Neural cell (in vitro differentiated cells): ENCODE measurements at regions not wholly inside any gene's neighbourhood (a gene's known extent, or its start where the extent isn't known, plus 50 kb on each side); places are given as distances from the start of the nearest gene placed in this dataset.
A peak's percentile ranks its signal among the peaks of the same experiment; 100 is the strongest.

Experiments used
- H2AFZ ChIP-seq: fragments of 200-600, 300-800 bp; sonication (generic), shearing (Covaris generic); 2 replicates; pipeline ENCODE4 v1.6.0; 2014; ENCODE audit warnings: low read depth, mild to moderate bottlenecking, antibody characterized with exemption, low read length, moderate library complexity
- H3F3A ChIP-seq: fragments of 200-600 bp; shearing (Covaris generic); 2 replicates; pipeline ENCODE4 v1.6.1; 2016; ENCODE audit warnings: mild to moderate bottlenecking, moderate library complexity, mixed read lengths, antibody characterized with exemption, low read length; ENCODE audit not compliant: insufficient read depth, poor library complexity, severe bottlenecking
- H3K27ac ChIP-seq: fragments of 200-600, 300-800 bp; sonication (generic), shearing (Covaris generic); 2 replicates; pipeline ENCODE4 v1.5.1; 2014; ENCODE audit warnings: mild to moderate bottlenecking, low read length, moderate library complexity
- H3K27me3 ChIP-seq: fragments of 300-800, 200-600 bp; sonication (generic), shearing (Covaris generic); 2 replicates; pipeline ENCODE4 v1.6.0; 2014; ENCODE audit warnings: mild to moderate bottlenecking, low read depth, low read length, moderate library complexity; ENCODE audit not compliant: insufficient read depth
- H3K36me3 ChIP-seq: fragments of 300-800, 200-600 bp; sonication (generic), shearing (Covaris generic); 2 replicates; pipeline ENCODE4 v1.5.1; 2014; ENCODE audit warnings: mild to moderate bottlenecking, antibody characterized with exemption, low read length, moderate library complexity; ENCODE audit not compliant: insufficient read depth
- H3K4me2 ChIP-seq: fragments of 300-800, 200-600 bp; sonication (generic), shearing (Covaris generic); 2 replicates; pipeline ENCODE4 v1.6.0; 2014; ENCODE audit warnings: mild to moderate bottlenecking, low read length
- H3K4me3 ChIP-seq: fragments of 300-800, 200-600 bp; sonication (generic), shearing (Covaris generic); 2 replicates; pipeline ENCODE4 v1.5.1; 2014; ENCODE audit warnings: mild to moderate bottlenecking, low read length, moderate library complexity
- H3K79me2 ChIP-seq: fragments of 200-600 bp; shearing (Covaris generic); replicated peaks from 2 replicates; pipeline ENCODE4 v1.6.0; 2014; ENCODE audit warnings: mild to moderate bottlenecking, low read length, moderate library complexity; ENCODE audit not compliant: insufficient read depth
- H3K9ac ChIP-seq: fragments of 300-800, 200-600 bp; sonication (generic), shearing (Covaris generic); 2 replicates; pipeline ENCODE4 v1.6.1; 2016; ENCODE audit warnings: mild to moderate bottlenecking, low read length, mixed read lengths
- H3K9me2 ChIP-seq: fragments of 200-600 bp; shearing (Covaris generic); 2 replicates; pipeline ENCODE4 v1.6.1; 2016; ENCODE audit warnings: mild to moderate bottlenecking, low read length, mixed read lengths; ENCODE audit not compliant: insufficient read depth
- H3K9me3 ChIP-seq: fragments of 200-600, 300-800 bp; sonication (generic), shearing (Covaris generic); 2 replicates; pipeline ENCODE4 v1.6.1; 2016; ENCODE audit warnings: mild to moderate bottlenecking, mixed run types, low read length, moderate library complexity, mixed read lengths
- H4K20me1 ChIP-seq: fragments of 200-600 bp; shearing (Covaris generic); 2 replicates; pipeline ENCODE4 v1.6.1; 2016; ENCODE audit warnings: mild to moderate bottlenecking, mixed run types; ENCODE audit not compliant: insufficient read depth
- CTCF ChIP-seq: fragments of 450-650 bp; IDR thresholded peaks from 2 replicates; pipeline ENCODE4 v1.5.1; 2014; ENCODE audit warnings: antibody characterized with exemption, mild to moderate bottlenecking, moderate library complexity; ENCODE audit not compliant: poor library complexity, severe bottlenecking
- EP300 ChIP-seq: fragments of 450-650 bp; conservative IDR thresholded peaks from 2 replicates; pipeline ENCODE4 v1.6.1; 2014; ENCODE audit warnings: antibody characterized with exemption, mild to moderate bottlenecking, moderate library complexity; ENCODE audit not compliant: poor library complexity, severe bottlenecking
- EZH2 ChIP-seq: fragments of 200-600, 300-800 bp; shearing (Covaris generic), sonication (generic); IDR thresholded peaks from 2 replicates; pipeline ENCODE4 v1.6.1; 2014; ENCODE audit warnings: antibody characterized with exemption, low read length, borderline replicate concordance, mild to moderate bottlenecking; ENCODE audit not compliant: insufficient read depth, poor library complexity, severe bottlenecking
- MXI1 ChIP-seq: fragments of 450-650 bp; conservative IDR thresholded peaks from 2 replicates; pipeline ENCODE4 v1.6.1; 2014; ENCODE audit warnings: antibody characterized with exemption, mild to moderate bottlenecking; ENCODE audit not compliant: poor library complexity, severe bottlenecking
- POLR2AphosphoS5 ChIP-seq: IDR thresholded peaks from 2 replicates; pipeline ENCODE4 v1.6.1; 2012
- SMC3 ChIP-seq: fragments of 450-650 bp; conservative IDR thresholded peaks from 2 replicates; pipeline ENCODE4 v1.6.1; 2014; ENCODE audit warnings: antibody characterized with exemption, mild to moderate bottlenecking, moderate library complexity; ENCODE audit not compliant: poor library complexity
- TAF1 ChIP-seq: IDR thresholded peaks from 2 replicates; pipeline ENCODE4 v1.6.1; 2012; ENCODE audit warnings: low read depth
- TF ChIP-seq, protein P1 (sequence below): IDR thresholded peaks from 2 replicates; pipeline ENCODE4 v1.6.1; 2012; ENCODE audit warnings: borderline replicate concordance

DNA sequence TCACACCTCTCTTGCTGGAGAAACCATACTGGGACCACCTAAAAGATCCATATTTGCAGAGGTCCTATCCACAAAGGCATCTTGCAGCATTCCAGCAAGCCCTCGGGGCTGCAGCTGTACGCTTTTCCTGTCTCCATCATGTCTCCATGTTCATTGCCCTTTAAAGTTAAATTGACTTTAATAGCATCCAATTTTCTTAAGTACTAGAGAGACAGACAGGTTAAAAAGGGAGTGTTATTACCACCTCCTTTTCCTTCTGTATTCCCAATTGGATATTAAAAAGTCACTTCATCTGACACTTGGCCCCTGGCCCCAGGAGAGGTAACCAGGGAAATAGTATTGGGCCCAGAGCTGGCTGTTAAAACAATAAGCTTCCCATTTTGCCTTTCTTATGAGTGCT is 178.6 kb downstream of the UNC5CL start:
- no peaks in the 10 kb centered on the region for H3K79me2 ChIP-seq
- TF ChIP-seq, protein P1, sequence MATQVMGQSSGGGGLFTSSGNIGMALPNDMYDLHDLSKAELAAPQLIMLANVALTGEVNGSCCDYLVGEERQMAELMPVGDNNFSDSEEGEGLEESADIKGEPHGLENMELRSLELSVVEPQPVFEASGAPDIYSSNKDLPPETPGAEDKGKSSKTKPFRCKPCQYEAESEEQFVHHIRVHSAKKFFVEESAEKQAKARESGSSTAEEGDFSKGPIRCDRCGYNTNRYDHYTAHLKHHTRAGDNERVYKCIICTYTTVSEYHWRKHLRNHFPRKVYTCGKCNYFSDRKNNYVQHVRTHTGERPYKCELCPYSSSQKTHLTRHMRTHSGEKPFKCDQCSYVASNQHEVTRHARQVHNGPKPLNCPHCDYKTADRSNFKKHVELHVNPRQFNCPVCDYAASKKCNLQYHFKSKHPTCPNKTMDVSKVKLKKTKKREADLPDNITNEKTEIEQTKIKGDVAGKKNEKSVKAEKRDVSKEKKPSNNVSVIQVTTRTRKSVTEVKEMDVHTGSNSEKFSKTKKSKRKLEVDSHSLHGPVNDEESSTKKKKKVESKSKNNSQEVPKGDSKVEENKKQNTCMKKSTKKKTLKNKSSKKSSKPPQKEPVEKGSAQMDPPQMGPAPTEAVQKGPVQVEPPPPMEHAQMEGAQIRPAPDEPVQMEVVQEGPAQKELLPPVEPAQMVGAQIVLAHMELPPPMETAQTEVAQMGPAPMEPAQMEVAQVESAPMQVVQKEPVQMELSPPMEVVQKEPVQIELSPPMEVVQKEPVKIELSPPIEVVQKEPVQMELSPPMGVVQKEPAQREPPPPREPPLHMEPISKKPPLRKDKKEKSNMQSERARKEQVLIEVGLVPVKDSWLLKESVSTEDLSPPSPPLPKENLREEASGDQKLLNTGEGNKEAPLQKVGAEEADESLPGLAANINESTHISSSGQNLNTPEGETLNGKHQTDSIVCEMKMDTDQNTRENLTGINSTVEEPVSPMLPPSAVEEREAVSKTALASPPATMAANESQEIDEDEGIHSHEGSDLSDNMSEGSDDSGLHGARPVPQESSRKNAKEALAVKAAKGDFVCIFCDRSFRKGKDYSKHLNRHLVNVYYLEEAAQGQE = peak; percentile 78
- TF ChIP-seq EP300 (peak; percentile 94), MXI1 (no peak), TAF1 (no peak), POLR2AphosphoS5 (peak; percentile 95), EZH2 (no peak)
- H2AFZ ChIP-seq = no peak overlapping the region
- H3K9ac ChIP-seq = peak overlapping the region; percentile 17
- H3K27ac ChIP-seq = peak overlapping the region; percentile 80
- no peaks in the 10 kb centered on the region for H3K27me3 ChIP-seq
- peak overlapping the region; percentile 35 for H3K4me3 ChIP-seq
- no peaks in the 10 kb centered on the region for H3K36me3 ChIP-seq
- no peaks in the 10 kb centered on the region for H4K20me1 ChIP-seq
- no peaks in the 10 kb centered on the region for H3F3A ChIP-seq
- peak overlapping the region; percentile 24 for H3K4me2 ChIP-seq
- H3K9me2 ChIP-seq = no peaks in the 10 kb centered on the region
- H3K9me3 ChIP-seq = no peaks in the 10 kb centered on the region

GRCh38 chr6:40856271-40856670 is 182.8 kb downstream of the UNC5CL start:
- H3K79me2 ChIP-seq = no peaks in the 10 kb centered on the region
- H4K20me1 ChIP-seq = no peaks in the 10 kb centered on the region
- no peaks in the 10 kb centered on the region for H3K9me3 ChIP-seq
- no peak overlapping the region for H3K27ac ChIP-seq
- H3K9me2 ChIP-seq = no peaks in the 10 kb centered on the region
- H3F3A ChIP-seq = no peaks in the 10 kb centered on the region
- no peak overlapping the region for H3K9ac ChIP-seq
- H3K27me3 ChIP-seq = no peaks in the 10 kb centered on the region
- H3K36me3 ChIP-seq = no peaks in the 10 kb centered on the region
- H3K4me3 ChIP-seq = no peak overlapping the region
- H2AFZ ChIP-seq = no peak overlapping the region
- TF ChIP-seq CTCF = no peak
- no peak for TF ChIP-seq SMC3
- TF ChIP-seq POLR2AphosphoS5 = no peak
- H3K4me2 ChIP-seq = no peak overlapping the region

DNA sequence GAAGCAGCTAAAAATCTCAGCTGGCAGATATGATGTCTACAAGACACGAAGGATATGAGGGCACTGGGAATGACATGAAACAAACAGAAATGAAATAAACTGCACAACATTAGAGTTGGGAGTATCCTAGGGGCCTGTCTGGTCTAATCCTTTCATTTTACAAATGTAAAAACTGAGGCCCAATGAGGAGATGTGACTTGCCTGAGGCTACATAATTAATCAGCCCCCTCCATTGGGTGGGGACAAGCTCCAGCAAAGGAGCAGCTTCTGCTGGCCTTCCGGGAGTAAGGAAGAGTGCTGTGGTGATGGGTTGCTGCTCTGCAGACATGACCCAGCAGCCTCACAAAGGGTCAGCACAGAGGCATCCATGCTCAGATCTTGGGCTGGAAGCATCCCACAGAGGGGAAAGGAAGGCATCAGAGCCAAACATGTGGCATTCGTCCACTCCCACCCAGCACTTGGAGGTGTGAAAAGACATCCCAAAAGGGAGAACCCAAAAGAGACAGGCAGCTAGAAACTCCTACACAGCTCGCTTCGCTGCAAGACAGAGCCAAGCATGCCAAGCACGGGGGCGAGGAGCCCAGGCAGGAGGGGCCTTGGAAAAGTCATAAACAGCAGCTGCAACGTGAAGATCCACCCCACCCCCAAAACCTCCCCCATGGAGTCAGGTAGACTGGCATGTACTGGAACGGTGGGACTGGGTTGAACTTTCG is 183.7 kb downstream of the UNC5CL start:
- Histone ChIP-seq H3K9ac (no peak overlapping the region), H3K4me3 (no peak overlapping the region), H3K4me2 (no peak overlapping the region), H3K27ac (no peak overlapping the region), H3K9me2 (no peaks in the 10 kb centered on the region), H2AFZ (no peak overlapping the region), H3K9me3 (no peaks in the 10 kb centered on the region), H3K27me3 (no peaks in the 10 kb centered on the region), H3K79me2 (no peaks in the 10 kb centered on the region), H3F3A (no peaks in the 10 kb centered on the region), H4K20me1 (no peaks in the 10 kb centered on the region), H3K36me3 (no peaks in the 10 kb centered on the region)
- TF ChIP-seq SMC3 (no peak), EP300 (no peak)
